ENCODE measurements at regions not wholly inside any gene's neighbourhood (a gene's known extent, or its start where the extent isn't known, plus 50 kb on each side); places are given as distances from the start of the nearest gene placed in this dataset.

DNA sequence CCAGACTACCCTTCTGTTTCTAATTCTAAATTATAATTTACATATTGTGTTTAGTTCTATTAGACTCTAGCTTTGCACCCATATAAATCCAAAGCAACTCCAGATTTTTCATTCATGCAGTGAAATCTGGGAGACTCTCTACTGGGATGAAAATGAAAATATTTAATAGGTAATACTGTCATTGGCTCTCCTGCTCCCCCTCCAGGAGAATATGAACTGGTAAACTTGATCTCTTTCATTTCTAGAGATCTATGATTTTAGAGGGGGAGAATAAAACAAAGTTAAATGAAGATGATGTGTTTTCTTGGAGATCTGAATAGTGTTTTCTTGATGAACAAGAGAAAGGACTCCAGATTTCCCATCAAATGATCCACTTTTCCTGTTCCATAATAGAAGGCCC lies 104.3 kb upstream of the TMCC3 start:
- Mint-ChIP-seq H3K36me3 (ENCODE audit: low read depth) (no peaks in the 10 kb centered on the region), H3K4me3 (no peak overlapping the region), H3K9me3 (ENCODE audit: insufficient read depth) (no peaks in the 10 kb centered on the region), H3K27ac (no peak overlapping the region), H3K4me1 (ENCODE audit: low read depth) (no peaks in the 10 kb centered on the region), H3K27me3 (ENCODE audit: low read depth) (peaks cover 12% of the 10 kb centered on the region)
- no peak for DNase-seq
- ChIA-PET CTCF (interaction anchor here (1.3 kb wide), 1 partner anchor 9 kb away, joined by 3 read pairs; no protein-coding TSS in a partner anchor), POLR2A (no interaction called here)
- no peak for ATAC-seq

DNA sequence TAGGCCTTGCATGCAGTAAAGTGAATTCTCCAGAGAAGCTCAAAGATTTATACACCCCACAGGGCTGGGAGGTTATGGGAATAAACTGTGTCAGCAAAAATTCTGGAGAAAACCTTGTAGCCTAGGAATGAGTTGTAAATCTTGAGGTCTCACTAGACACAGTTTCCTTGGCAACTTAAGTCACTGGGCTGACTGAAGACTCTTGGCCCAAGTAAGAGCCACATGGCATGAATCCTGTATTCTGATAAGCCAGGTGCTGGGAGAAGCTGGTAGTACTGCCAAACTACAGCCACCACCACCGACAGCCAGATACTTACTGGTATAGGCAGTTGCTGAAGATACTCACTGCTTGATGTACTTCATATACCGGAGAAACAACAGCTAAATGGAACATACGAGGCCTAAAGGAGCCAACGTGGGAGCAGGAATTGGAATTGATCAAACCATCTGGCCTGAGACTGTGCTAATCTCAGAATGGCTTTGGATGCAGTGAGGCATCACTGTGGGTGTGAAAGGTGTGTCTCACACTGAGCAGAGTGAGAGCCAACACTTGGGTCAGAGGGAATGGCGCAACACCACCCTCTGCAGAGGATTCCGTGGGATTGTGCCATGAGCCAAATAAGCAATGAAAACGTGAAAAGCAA lies 102.8 kb upstream of the TMCC3 start:
- no peak overlapping the region for H3K27ac Mint-ChIP-seq
- H3K36me3 Mint-ChIP-seq (ENCODE audit: low read depth): no peaks in the 10 kb centered on the region
- no peak for DNase-seq
- no peaks in the 10 kb centered on the region for H3K9me3 Mint-ChIP-seq (ENCODE audit: insufficient read depth)
- CTCF ChIA-PET: interaction anchor here (0.7 kb wide), 1 partner anchor 9 kb away, joined by 5 read pairs; no protein-coding TSS in a partner anchor
- H3K4me3 Mint-ChIP-seq: no peak overlapping the region
- H3K4me1 Mint-ChIP-seq (ENCODE audit: low read depth): no peaks in the 10 kb centered on the region
- POLR2A ChIA-PET: interaction anchor here (0.6 to 1.0 kb wide), 2 partner anchors 10 to 11 kb away, joined by 3 read pairs; no protein-coding TSS in a partner anchor
- peaks cover 9% of the 10 kb centered on the region for H3K27me3 Mint-ChIP-seq (ENCODE audit: low read depth)
- no peak for ATAC-seq

DNA sequence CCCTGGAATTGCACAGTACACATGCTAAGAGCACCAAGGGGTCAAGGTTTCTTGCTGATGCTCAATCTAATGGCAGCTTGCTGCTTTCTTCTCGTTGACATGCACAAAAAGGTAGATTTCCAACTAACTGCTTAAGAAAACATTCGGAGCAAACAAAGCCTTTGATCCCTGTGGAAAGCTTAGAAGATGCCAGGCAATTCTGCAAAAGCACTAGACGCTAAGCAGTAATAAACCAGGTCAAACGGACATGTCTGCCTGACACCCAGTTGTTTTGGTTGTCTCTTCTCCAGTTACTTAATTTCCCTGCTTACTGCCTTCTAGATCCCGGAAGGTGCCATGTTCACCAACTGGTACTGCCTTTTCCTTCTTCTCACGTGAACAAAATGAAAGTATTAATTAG lies 100.5 kb upstream of the TMCC3 start:
- DNase-seq (no peak), ATAC-seq (no peak)
- H3K9me3 Mint-ChIP-seq (ENCODE audit: insufficient read depth): no peaks in the 10 kb centered on the region
- H3K36me3 Mint-ChIP-seq (ENCODE audit: low read depth): no peaks in the 10 kb centered on the region
- ChIA-PET POLR2A (no interaction called here), CTCF (no interaction called here)
- no peak overlapping the region for H3K27ac Mint-ChIP-seq
- H3K4me3 Mint-ChIP-seq: no peak overlapping the region
- H3K27me3 Mint-ChIP-seq (ENCODE audit: low read depth): peaks cover 18% of the 10 kb centered on the region
- no peaks in the 10 kb centered on the region for H3K4me1 Mint-ChIP-seq (ENCODE audit: low read depth)

DNA sequence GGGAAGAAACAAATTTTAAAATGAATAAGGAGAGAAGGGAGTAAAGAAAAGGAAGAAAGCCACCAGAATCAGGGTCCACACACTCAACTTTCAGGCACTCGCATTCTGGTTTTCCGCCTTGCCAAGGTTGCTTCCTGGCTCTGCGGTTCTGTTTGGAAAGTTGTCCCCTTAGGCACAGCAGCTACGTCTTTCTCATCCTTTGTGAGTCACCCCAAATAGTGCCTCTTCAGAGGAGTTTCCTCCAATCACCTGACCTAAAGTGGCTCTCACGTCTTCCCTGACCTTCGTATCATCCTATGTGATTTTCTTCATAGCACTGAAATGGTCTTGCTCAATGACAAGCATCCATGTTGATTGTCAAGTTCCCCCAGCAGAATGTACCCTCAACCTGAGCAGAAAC lies 99.5 kb upstream of the TMCC3 start:
- no peaks in the 10 kb centered on the region for H3K4me1 Mint-ChIP-seq (ENCODE audit: low read depth)
- H3K27me3 Mint-ChIP-seq (ENCODE audit: low read depth): peaks cover 23% of the 10 kb centered on the region
- CTCF ChIA-PET: no interaction called here
- ATAC-seq (no peak), DNase-seq (no peak)
- no peaks in the 10 kb centered on the region for H3K36me3 Mint-ChIP-seq (ENCODE audit: low read depth)
- POLR2A ChIA-PET: no interaction called here
- no peak overlapping the region for H3K27ac Mint-ChIP-seq
- H3K4me3 Mint-ChIP-seq: no peak overlapping the region
- H3K9me3 Mint-ChIP-seq (ENCODE audit: insufficient read depth): no peaks in the 10 kb centered on the region

DNA sequence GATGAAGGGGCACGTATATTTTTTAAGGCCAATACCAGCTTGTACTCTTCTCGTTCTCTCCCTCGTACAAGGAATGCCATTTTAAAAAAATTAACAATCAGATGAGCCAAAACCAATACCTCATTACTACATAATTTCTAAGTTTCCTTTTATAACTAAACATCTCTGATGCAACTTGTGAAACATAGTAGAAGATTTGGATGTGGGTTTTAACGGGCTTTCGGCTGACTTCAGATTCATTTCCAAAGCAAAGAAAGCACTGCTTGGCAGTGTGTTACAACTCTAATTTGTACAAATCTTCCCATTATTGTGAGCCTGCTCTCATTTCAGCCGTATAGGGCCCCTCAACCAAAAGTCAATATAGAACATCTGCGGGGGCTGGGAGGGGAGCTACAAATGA lies 99.1 kb upstream of the TMCC3 start:
- Mint-ChIP-seq H3K4me3 (no peak overlapping the region), H3K27ac (no peak overlapping the region), H3K9me3 (ENCODE audit: insufficient read depth) (no peaks in the 10 kb centered on the region), H3K27me3 (ENCODE audit: low read depth) (peaks cover 23% of the 10 kb centered on the region), H3K36me3 (ENCODE audit: low read depth) (no peaks in the 10 kb centered on the region), H3K4me1 (ENCODE audit: low read depth) (no peaks in the 10 kb centered on the region)
- POLR2A ChIA-PET: no interaction called here
- ATAC-seq: no peak
- CTCF ChIA-PET: no interaction called here
- DNase-seq: no peak

DNA sequence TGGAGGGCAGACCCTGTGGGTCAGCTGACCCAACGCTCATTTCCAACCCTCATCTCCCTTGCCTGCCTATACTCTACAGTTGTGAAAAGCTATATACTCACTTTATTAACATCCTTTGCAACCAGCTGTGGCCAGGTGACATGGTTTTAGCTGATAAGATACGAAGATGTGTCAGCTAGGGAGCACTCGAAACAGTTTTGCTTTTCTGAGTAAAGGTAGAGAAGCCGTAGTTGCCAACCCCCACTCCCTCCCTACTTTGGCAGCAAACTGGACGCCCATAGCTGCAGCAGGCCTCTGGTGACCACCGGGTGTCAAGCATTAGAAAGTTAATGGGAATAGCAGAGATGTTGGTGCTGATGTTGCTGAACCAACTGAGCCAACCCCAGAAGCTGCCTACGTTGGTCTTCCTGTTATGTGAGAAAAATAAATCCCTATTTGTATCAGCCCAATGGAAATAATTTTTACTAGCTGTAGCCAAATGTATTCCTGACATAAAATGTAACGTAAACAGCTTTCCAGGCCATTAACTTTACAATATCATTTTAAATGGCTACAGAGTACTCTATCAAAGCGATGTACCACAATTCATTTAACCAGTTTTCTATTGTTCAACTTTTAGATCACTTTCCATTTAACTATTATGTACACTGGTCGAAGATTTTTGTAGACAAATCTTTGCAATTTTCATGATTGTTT lies 98.5 kb upstream of the TMCC3 start:
- Mint-ChIP-seq H3K36me3 (ENCODE audit: low read depth) (no peaks in the 10 kb centered on the region), H3K9me3 (ENCODE audit: insufficient read depth) (no peaks in the 10 kb centered on the region), H3K4me1 (ENCODE audit: low read depth) (no peaks in the 10 kb centered on the region), H3K27me3 (ENCODE audit: low read depth) (peaks cover 23% of the 10 kb centered on the region), H3K27ac (no peak overlapping the region), H3K4me3 (no peak overlapping the region)
- ChIA-PET POLR2A (no interaction called here), CTCF (no interaction called here)
- ATAC-seq: no peak
- no peak for DNase-seq

DNA sequence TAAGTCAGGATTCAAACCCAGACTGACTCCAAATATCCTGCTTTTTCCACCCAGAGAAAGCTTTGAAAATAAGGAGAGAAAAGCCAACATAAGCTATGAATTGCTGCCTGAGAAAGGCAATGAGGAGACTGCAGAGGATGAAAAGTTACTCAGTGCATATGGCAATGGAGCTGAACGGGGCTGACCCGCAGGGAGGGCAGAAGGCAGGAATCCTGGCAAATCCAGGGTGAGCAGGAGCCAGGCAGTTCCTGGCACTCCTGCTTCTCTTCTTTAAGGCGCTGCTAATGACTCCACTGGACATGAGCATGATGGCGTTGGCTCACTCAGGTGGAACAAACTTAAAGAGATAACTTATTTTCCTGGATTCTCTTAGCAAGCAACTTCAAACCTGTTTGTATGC lies 95.2 kb upstream of the TMCC3 start:
- H3K9me3 Mint-ChIP-seq (ENCODE audit: insufficient read depth): no peaks in the 10 kb centered on the region
- no peaks in the 10 kb centered on the region for H3K36me3 Mint-ChIP-seq (ENCODE audit: low read depth)
- POLR2A ChIA-PET: no interaction called here
- peaks cover 4% of the 10 kb centered on the region for H3K4me1 Mint-ChIP-seq (ENCODE audit: low read depth)
- H3K27ac Mint-ChIP-seq: no peak overlapping the region
- CTCF ChIA-PET: interaction anchor here (1.0 kb wide), 1 partner anchor 10 kb away, joined by 3 read pairs; no protein-coding TSS in a partner anchor
- peaks cover 26% of the 10 kb centered on the region for H3K27me3 Mint-ChIP-seq (ENCODE audit: low read depth)
- H3K4me3 Mint-ChIP-seq: no peak overlapping the region
- DNase-seq (no peak), ATAC-seq (no peak)

DNA sequence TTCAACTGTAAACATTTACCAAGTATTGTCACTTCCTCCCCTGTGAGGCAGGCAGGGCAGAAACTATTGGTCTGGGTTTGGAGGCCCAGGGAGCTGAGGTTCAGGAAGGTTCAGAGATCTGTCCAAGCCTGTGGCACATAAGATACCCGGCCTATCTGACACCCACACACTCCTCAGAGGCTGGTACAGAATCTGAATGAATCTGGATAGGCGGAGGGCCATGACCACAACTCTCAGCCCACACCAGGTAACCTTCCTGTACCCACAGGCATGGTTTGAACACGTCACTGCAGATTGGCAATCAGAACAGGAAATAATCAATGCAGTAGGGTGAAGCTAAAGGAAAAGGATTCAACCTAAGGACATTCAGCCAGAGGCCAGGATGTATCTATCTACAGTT lies 92.8 kb upstream of the TMCC3 start:
- Mint-ChIP-seq H3K4me1 (ENCODE audit: low read depth) (peaks cover 4% of the 10 kb centered on the region), H3K27me3 (ENCODE audit: low read depth) (peaks cover 35% of the 10 kb centered on the region), H3K27ac (no peak overlapping the region), H3K4me3 (no peak overlapping the region), H3K36me3 (ENCODE audit: low read depth) (no peaks in the 10 kb centered on the region), H3K9me3 (ENCODE audit: insufficient read depth) (no peaks in the 10 kb centered on the region)
- no peak for DNase-seq
- POLR2A ChIA-PET: no interaction called here
- CTCF ChIA-PET: no interaction called here
- no peak for ATAC-seq

DNA sequence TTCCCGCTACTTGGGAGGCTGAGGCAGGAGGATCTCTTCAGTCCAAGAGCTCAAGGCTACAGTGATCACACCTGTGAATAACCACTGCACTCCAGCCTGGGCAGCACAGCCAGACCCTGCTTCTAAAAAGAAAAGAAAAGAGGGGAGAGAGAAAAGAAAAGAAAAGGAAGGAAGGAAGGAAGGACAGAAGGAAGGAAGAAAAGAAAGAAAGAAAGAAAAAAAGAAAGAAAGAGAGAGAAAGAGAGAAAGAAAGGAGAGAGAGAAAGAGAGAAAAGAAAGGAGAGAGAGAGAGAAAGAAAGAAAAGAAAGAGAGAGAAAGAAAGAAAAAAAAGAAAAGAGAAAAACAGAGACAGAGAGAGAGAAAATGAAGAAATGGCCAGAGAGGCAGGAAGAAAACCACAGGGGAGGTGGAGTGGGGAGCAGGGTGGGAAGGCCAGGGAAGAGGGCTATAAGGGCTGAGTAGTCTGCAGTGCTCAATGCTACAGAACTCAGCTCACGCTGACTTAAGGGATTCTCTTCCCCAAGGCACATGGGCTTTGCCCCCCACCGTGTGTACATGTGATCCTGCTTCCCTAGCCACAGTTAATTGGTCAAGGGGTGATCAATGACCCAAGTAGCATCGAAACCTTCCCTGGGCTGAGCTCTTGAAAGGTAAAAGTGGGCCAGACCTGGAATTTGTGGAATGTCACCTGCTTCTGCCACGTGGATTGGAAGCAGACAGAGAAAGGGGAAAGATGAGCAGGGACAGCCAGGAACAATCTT lies 90.4 kb upstream of the TMCC3 start:
- POLR2A ChIA-PET: no interaction called here
- Mint-ChIP-seq H3K27me3 (ENCODE audit: low read depth) (peaks cover 23% of the 10 kb centered on the region), H3K4me3 (no peak overlapping the region), H3K9me3 (ENCODE audit: insufficient read depth) (no peaks in the 10 kb centered on the region), H3K36me3 (ENCODE audit: low read depth) (no peaks in the 10 kb centered on the region), H3K27ac (no peak overlapping the region), H3K4me1 (ENCODE audit: low read depth) (peaks cover 4% of the 10 kb centered on the region)
- CTCF ChIA-PET: no interaction called here
- ATAC-seq (no peak), DNase-seq (no peak)

DNA sequence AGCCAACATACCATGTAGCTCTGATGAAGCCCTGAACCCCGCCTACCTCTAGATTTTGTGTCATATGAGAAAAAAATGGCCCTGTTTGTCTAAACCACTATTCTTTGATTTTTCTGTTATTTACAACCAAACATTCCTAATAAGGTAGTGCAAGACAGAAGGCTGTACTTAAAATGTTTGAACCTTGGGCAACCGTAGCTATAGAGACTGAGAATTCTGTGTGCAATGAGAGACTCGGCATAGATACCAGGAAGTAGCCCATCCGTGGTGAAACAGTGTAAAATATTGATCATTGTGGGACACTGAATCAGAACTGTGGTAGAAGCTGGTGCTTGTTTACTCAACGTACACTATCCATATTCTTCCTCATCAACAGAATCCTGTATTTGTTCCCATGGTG lies 86.5 kb upstream of the TMCC3 start:
- Mint-ChIP-seq H3K4me3 (no peak overlapping the region), H3K4me1 (ENCODE audit: low read depth) (no peaks in the 10 kb centered on the region)

DNA sequence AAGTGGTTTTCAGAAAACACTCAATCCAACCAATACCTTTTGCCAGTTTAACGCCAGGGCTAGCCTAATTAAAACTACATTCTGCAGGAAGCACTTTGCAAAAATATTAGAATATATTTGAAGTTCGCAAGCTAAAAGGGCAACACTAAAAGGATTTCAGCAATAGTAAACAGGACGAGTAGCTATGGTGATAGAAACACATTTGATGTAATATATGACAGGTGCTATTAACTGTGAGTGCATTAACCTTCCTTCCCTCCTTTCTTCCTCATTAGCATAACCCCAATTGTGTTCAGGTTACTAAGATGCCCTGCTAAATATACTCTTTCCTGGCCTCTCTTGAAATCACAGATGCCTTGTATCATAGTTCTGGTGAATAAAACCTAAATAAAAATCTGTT lies 85.6 kb upstream of the TMCC3 start:
- H3K4me3 Mint-ChIP-seq: no peak overlapping the region
- ATAC-seq: no peak
- no peak overlapping the region for H3K27ac Mint-ChIP-seq
- H3K9me3 Mint-ChIP-seq (ENCODE audit: insufficient read depth): no peaks in the 10 kb centered on the region
- no peaks in the 10 kb centered on the region for H3K36me3 Mint-ChIP-seq (ENCODE audit: low read depth)
- POLR2A ChIA-PET: no interaction called here
- no peak for DNase-seq
- peaks cover 21% of the 10 kb centered on the region for H3K27me3 Mint-ChIP-seq (ENCODE audit: low read depth)
- CTCF ChIA-PET: no interaction called here
- H3K4me1 Mint-ChIP-seq (ENCODE audit: low read depth): no peaks in the 10 kb centered on the region

More for the DNA sequence above, 86.5 kb upstream of the TMCC3 start:
- ATAC-seq (no peak), DNase-seq (no peak)
- no peaks in the 10 kb centered on the region for H3K9me3 Mint-ChIP-seq (ENCODE audit: insufficient read depth)
- H3K36me3 Mint-ChIP-seq (ENCODE audit: low read depth): no peaks in the 10 kb centered on the region
- ChIA-PET CTCF (no interaction called here), POLR2A (no interaction called here)
- peaks cover 22% of the 10 kb centered on the region for H3K27me3 Mint-ChIP-seq (ENCODE audit: low read depth)
- H3K27ac Mint-ChIP-seq: no peak overlapping the region

DNA sequence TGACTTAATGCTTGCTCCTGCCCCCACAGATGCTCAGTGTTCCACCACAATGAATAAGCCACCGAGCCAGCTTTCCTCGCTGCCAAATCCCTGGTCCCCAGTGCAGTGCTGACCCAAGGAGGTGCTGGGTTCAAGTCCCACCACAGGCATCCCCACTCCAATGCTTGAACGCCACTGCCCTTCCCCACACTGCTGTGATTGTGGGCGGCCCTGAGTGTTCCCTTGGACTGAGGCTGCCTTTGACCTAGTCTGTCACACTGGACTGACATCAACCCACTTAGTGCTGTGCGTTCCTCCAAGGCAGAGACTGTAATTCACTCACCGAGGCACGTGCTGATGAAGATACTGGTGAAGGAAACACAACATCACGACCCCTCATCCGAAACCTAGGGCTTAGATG lies 83.4 kb upstream of the TMCC3 start:
- ChIA-PET POLR2A (no interaction called here), CTCF (no interaction called here)
- H3K9me3 Mint-ChIP-seq (ENCODE audit: insufficient read depth): no peaks in the 10 kb centered on the region
- H3K36me3 Mint-ChIP-seq (ENCODE audit: low read depth): no peaks in the 10 kb centered on the region
- no peak for ATAC-seq
- no peak for DNase-seq
- H3K27ac Mint-ChIP-seq: no peak overlapping the region
- no peaks in the 10 kb centered on the region for H3K4me1 Mint-ChIP-seq (ENCODE audit: low read depth)
- no peak overlapping the region for H3K4me3 Mint-ChIP-seq
- peaks cover 12% of the 10 kb centered on the region for H3K27me3 Mint-ChIP-seq (ENCODE audit: low read depth)

Measured in activated CD8-positive, alpha-beta T cell treated with anti-CD3 and anti-CD28 coated beads, Interleukin-2, amount 10 ng/mL, durations not matched to agents 7 days and 5 days (primary cell).